Parathyroid adenoma (tissue), 2 donors: ENCODE measurements at regions not wholly inside any gene's neighbourhood (a gene's known extent, or its start where the extent isn't known, plus 50 kb on each side); places are given as distances from the start of the nearest gene placed in this dataset.

Experiments used
- H2AFZ ChIP-seq: fragments of 300-600 bp; sonication (generic); one replicate; pipeline ENCODE4 v1.7.0; 2017; ENCODE audit warnings: antibody characterized with exemption, mild to moderate bottlenecking
- H3K27ac ChIP-seq: fragments of 300-600 bp; sonication (generic); one replicate; pipeline ENCODE4 v1.7.0; 2017
- H3K27me3 ChIP-seq: fragments of 300-600 bp; sonication (generic); one replicate; pipeline ENCODE4 v1.7.0; 2017; ENCODE audit warnings: low read length; ENCODE audit not compliant: control insufficient read depth, insufficient read depth
- H3K36me3 ChIP-seq: fragments of 300-600 bp; sonication (generic); one replicate; pipeline ENCODE4 v1.7.0; 2017; ENCODE audit warnings: low read length; ENCODE audit not compliant: control insufficient read depth, insufficient read depth
- H3K4me1 ChIP-seq: fragments of 300-600 bp; sonication (generic); one replicate; pipeline ENCODE4 v1.7.0; 2017; ENCODE audit warnings: control low read depth
- H3K4me2 ChIP-seq: fragments of 300-600 bp; sonication (generic); one replicate; pipeline ENCODE4 v1.7.0; 2017; ENCODE audit warnings: low read length
- H3K4me3 ChIP-seq: fragments of 300-600 bp; sonication (generic); one replicate; pipeline ENCODE4 v1.7.0; 2017; ENCODE audit warnings: low read depth, low read length
- H3K79me2 ChIP-seq: fragments of 300-600 bp; sonication (generic); one replicate; pipeline ENCODE4 v1.7.0; 2017; ENCODE audit warnings: control low read depth
- H3K9ac ChIP-seq: fragments of 300-600 bp; sonication (generic); one replicate; pipeline ENCODE4 v1.7.0; 2017; ENCODE audit warnings: mild to moderate bottlenecking
- H3K9me3 ChIP-seq: fragments of 300-600 bp; sonication (generic); one replicate; pipeline ENCODE4 v1.7.0; 2017; ENCODE audit warnings: low read length; ENCODE audit not compliant: control insufficient read depth
- CTCF ChIP-seq: fragments of 300-600 bp; sonication (generic); IDR thresholded peaks from one replicate; pipeline ENCODE4 v1.7.0; 2017; ENCODE audit warnings: antibody characterized with exemption, mild to moderate bottlenecking
- donor health status: primary hyperparathyroidism.

- Histone ChIP-seq H3K79me2 (no peaks in the 10 kb centered on the region), H3K4me3 (no peak overlapping the region), H3K9me3 (no peaks in the 10 kb centered on the region), H3K9ac (no peak overlapping the region), H3K27me3 (no peaks in the 10 kb centered on the region), H3K27ac (no peak overlapping the region), H3K4me1 (no peaks in the 10 kb centered on the region), H2AFZ (no peak overlapping the region), H3K4me2 (no peak overlapping the region), H3K36me3 (no peaks in the 10 kb centered on the region)
- no peak for TF ChIP-seq CTCF
Measured at GRCh38 chr10:8400151-8400550, 345.7 kb downstream of the GATA3 start.

- no peak for TF ChIP-seq CTCF
- Histone ChIP-seq H3K4me1 (no peaks in the 10 kb centered on the region), H3K9me3 (no peaks in the 10 kb centered on the region), H2AFZ (no peak overlapping the region), H3K4me3 (no peak overlapping the region), H3K27ac (no peak overlapping the region), H3K9ac (no peak overlapping the region), H3K79me2 (no peaks in the 10 kb centered on the region), H3K36me3 (no peaks in the 10 kb centered on the region), H3K4me2 (no peak overlapping the region), H3K27me3 (no peaks in the 10 kb centered on the region)
Measured at GRCh38 chr10:8400892-8401291, 346.4 kb downstream of the GATA3 start.

- no peaks in the 10 kb centered on the region for H3K36me3 ChIP-seq
- no peaks in the 10 kb centered on the region for H3K4me1 ChIP-seq
- H3K4me3 ChIP-seq = no peak overlapping the region
- H2AFZ ChIP-seq = no peak overlapping the region
- TF ChIP-seq CTCF = no peak
- H3K9me3 ChIP-seq = no peaks in the 10 kb centered on the region
- H3K4me2 ChIP-seq = no peak overlapping the region
- no peaks in the 10 kb centered on the region for H3K27me3 ChIP-seq
- H3K79me2 ChIP-seq = no peaks in the 10 kb centered on the region
- no peak overlapping the region for H3K27ac ChIP-seq
- no peak overlapping the region for H3K9ac ChIP-seq
Measured at GRCh38 chr10:8401531-8401930, 347.0 kb downstream of the GATA3 start.

DNA sequence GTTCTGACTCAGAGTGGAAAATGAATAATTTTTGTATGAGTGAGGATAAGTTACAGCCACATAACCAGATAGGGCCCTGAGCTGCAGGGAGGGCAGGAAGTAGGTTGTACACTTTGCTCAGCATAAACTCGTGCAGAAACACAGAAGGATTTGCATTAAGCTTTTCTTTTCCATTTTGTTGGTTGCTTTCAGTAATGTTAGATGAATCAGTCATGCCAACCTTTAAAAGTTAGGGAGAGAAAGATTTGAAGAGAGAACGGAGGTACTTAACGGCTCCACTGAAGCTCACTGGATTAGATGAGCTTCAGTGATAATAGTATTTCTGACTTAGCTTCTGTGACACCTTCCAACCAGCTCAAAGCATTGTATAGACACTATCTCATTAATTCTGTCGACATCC is 348.1 kb downstream of the GATA3 start:
- Histone ChIP-seq H3K4me2 (no peak overlapping the region), H3K36me3 (no peaks in the 10 kb centered on the region), H3K4me1 (no peaks in the 10 kb centered on the region), H2AFZ (no peak overlapping the region), H3K79me2 (no peaks in the 10 kb centered on the region), H3K27ac (no peak overlapping the region), H3K9me3 (no peaks in the 10 kb centered on the region), H3K4me3 (no peak overlapping the region), H3K9ac (no peak overlapping the region), H3K27me3 (no peaks in the 10 kb centered on the region)
- no peak for TF ChIP-seq CTCF

DNA sequence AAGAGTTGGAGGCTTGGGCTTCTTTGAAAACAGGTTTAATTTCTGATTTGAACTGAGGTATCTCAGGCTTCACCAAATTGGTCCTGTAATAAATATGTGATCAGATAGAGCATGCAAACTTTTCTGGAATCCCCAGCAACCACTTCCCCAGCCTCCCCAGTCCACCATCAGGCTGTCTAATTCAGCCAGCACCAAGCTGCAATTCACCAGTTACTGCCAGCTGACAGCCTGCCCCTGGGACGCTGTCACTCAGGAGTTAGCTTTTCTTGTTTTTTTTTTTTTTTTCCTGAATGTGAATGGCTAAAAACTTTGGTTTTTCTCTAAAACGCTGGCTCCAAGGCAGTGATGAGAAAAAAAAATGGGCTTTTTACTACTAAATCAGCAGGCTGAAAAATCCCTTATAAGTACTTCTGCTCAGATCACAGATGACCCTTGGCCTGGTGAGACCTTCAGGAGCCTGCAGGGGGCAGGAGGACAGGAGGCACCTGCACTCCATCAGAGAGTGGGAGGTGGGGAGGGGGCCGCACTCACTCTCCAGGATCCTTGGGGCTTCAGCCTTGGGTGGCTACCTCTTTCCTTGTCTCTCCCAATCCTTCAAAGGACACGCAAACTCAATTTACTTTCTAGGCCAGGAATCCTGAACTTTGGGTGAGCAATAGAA is 349.4 kb downstream of the GATA3 start:
- H3K4me1 ChIP-seq = no peaks in the 10 kb centered on the region
- no peak overlapping the region for H3K27ac ChIP-seq
- no peak overlapping the region for H3K4me2 ChIP-seq
- H3K36me3 ChIP-seq = no peaks in the 10 kb centered on the region
- no peak overlapping the region for H3K9ac ChIP-seq
- H3K4me3 ChIP-seq = no peak overlapping the region
- H2AFZ ChIP-seq = no peak overlapping the region
- TF ChIP-seq CTCF = no peak
- H3K79me2 ChIP-seq = no peaks in the 10 kb centered on the region
- no peaks in the 10 kb centered on the region for H3K27me3 ChIP-seq
- no peaks in the 10 kb centered on the region for H3K9me3 ChIP-seq
